Endothelial cell of umbilical vein (primary cell): ENCODE measurements at regions not wholly inside any gene's neighbourhood (a gene's known extent, or its start where the extent isn't known, plus 50 kb on each side); places are given as distances from the start of the nearest gene placed in this dataset.

Source experiments
- BruUV-seq: library from RNA; stranded (reverse); fragments of 400-500 nt; replicated peaks from 2 replicates; lab custom pipeline; 2021; lab: Mats Ljungman, UMichigan
- CTCF ChIA-PET: fragments of 300-600, 350-600 bp; sonication (Branson Sonifier 250); formaldehyde crosslinking; loops from one replicate; lab custom pipeline; 2021; ENCODE audit warnings: antibody characterized with exemption, inconsistent platforms; lab: Charles Lee
- POLR2A ChIA-PET: fragments of 300-600, 350-600 bp; sonication (Branson Sonifier 250); formaldehyde crosslinking; loops from one replicate; lab custom pipeline; 2021; ENCODE audit warnings: antibody characterized with exemption, inconsistent platforms; lab: Charles Lee
- DNase-seq: peaks from one replicate; pipeline ENCODE4 v3.0.0-alpha.2; 2011; ENCODE audit warnings: low read depth, low spot score
- FAIRE-seq: peaks from 2 replicates; lab custom pipeline; 2011; peaks lifted over from hg19 to GRCh38; lab: Jason Lieb, UNC
- H2AFZ ChIP-seq: 2 replicates; pipeline ENCODE4 v1.6.0; 2012; ENCODE audit warnings: low read depth, low read length, control low read depth, inconsistent platforms
- H3K27ac ChIP-seq: 2 replicates; pipeline ENCODE4 v1.5.1; 2011; ENCODE audit warnings: low read depth, mild to moderate bottlenecking, control low read depth, low read length, moderate library complexity; ENCODE audit not compliant: insufficient read depth
- H3K27me3 ChIP-seq, 2 experiments: 2 replicates each; pipeline versions ENCODE4 v1.6.0 to v1.6.1; 2011; ENCODE audit warnings: low read length in 2 of 2, mixed read lengths in 1 of 2; ENCODE audit not compliant: control insufficient read depth in 2 of 2, insufficient read depth in 2 of 2
- H3K36me3 ChIP-seq, 2 experiments: 2 replicates in 1 of 2; 3 replicates in 1 of 2; pipeline ENCODE4 v1.5.1; 2011; ENCODE audit warnings: low read length in 2 of 2, mild to moderate bottlenecking in 1 of 2, moderate library complexity in 1 of 2; ENCODE audit not compliant: control insufficient read depth in 2 of 2, insufficient read depth in 2 of 2; ENCODE audit errors: extremely low read depth in 1 of 2
- H3K4me1 ChIP-seq: 3 replicates; pipeline ENCODE4 v1.5.1; 2011; ENCODE audit warnings: mild to moderate bottlenecking, low read length; ENCODE audit not compliant: control insufficient read depth, insufficient read depth; ENCODE audit errors: extremely low read depth
- H3K4me2 ChIP-seq: 2 replicates; pipeline ENCODE4 v1.6.1; 2011; ENCODE audit warnings: low read length, control low read depth, mixed read lengths; ENCODE audit not compliant: insufficient read depth
- H3K4me3 ChIP-seq, 3 experiments: fragments of 200-600 bp in 1 of 3; sonication (generic), shearing (Covaris generic) in 1 of 3; replicated peaks in 1 of 3; 2 replicates each; pipeline ENCODE4 v1.5.1; 2011 to 2016; ENCODE audit warnings: control low read depth in 3 of 3, low read length in 3 of 3, mild to moderate bottlenecking in 2 of 3, inconsistent platforms in 1 of 3, low read depth in 1 of 3, moderate library complexity in 1 of 3; ENCODE audit not compliant: insufficient read depth in 1 of 3
- H3K79me2 ChIP-seq: 2 replicates; pipeline ENCODE4 v1.6.0; 2012; ENCODE audit warnings: low read length, inconsistent platforms; ENCODE audit not compliant: control insufficient read depth, insufficient read depth
- H3K9ac ChIP-seq: replicated peaks from 2 replicates; pipeline ENCODE3; 2011; ENCODE audit warnings: low read length, control low read depth; ENCODE audit not compliant: insufficient read depth; ENCODE audit errors: extremely low read depth
- H3K9me1 ChIP-seq: replicated peaks from 3 replicates; pipeline ENCODE4 v1.6.0; 2011; ENCODE audit warnings: mild to moderate bottlenecking, low read length; ENCODE audit not compliant: control insufficient read depth, insufficient read depth; ENCODE audit errors: extremely low read depth
- H3K9me3 ChIP-seq: replicated peaks from 2 replicates; pipeline ENCODE4 v1.5.1; 2012; ENCODE audit warnings: low read length, inconsistent platforms; ENCODE audit not compliant: control insufficient read depth, insufficient read depth
- H4K20me1 ChIP-seq: replicated peaks from 2 replicates; pipeline ENCODE3; 2011; ENCODE audit warnings: mild to moderate bottlenecking, low read length; ENCODE audit not compliant: control insufficient read depth, insufficient read depth; ENCODE audit errors: extremely low read depth
- CTCF ChIP-seq, 2 donors: IDR thresholded peaks; 1 replicate in 1 of 2; 2 replicates in 1 of 2; pipeline ENCODE4 v1.5.1; 2011; ENCODE audit warnings: low read length in 2 of 2, mild to moderate bottlenecking in 2 of 2, moderate library complexity in 2 of 2, control low read depth in 1 of 2, inconsistent platforms in 1 of 2, low read depth in 1 of 2; ENCODE audit not compliant: insufficient read depth in 1 of 2; ENCODE audit errors: extremely low read depth in 1 of 2
- EZH2 ChIP-seq: IDR thresholded peaks from 2 replicates; pipeline ENCODE4 v1.6.1; 2012; ENCODE audit warnings: borderline replicate concordance, low read depth, mild to moderate bottlenecking, moderate library complexity, low read length, inconsistent platforms; ENCODE audit not compliant: severe bottlenecking
- FOS ChIP-seq: IDR thresholded peaks from 2 replicates; pipeline ENCODE4 v1.6.1; 2011; ENCODE audit warnings: mild to moderate bottlenecking, low read length, moderate library complexity, borderline replicate concordance; ENCODE audit not compliant: insufficient read depth
- GATA2 ChIP-seq: IDR thresholded peaks from 2 replicates; pipeline ENCODE4 v1.7.0; 2011; ENCODE audit warnings: low read depth, mild to moderate bottlenecking, moderate library complexity, mixed read lengths, low read length; ENCODE audit not compliant: insufficient read length, insufficient read depth
- JUN ChIP-seq: IDR thresholded peaks from 2 replicates; pipeline ENCODE4 v1.6.1; 2011; ENCODE audit warnings: borderline replicate concordance, low read depth; ENCODE audit not compliant: insufficient read length, insufficient read depth
- MYC ChIP-seq: IDR thresholded peaks from one replicate; pipeline ENCODE4 v1.6.1; 2011; ENCODE audit warnings: mild to moderate bottlenecking, low read depth, low read length
- POLR2A ChIP-seq: IDR thresholded peaks from 2 replicates; pipeline ENCODE4 v1.6.1; 2012; ENCODE audit warnings: low read depth, mild to moderate bottlenecking, control low read depth, low read length
- POLR2AphosphoS5 ChIP-seq: IDR thresholded peaks from 2 replicates; pipeline ENCODE4 v1.6.1; 2012; ENCODE audit warnings: low read depth, mild to moderate bottlenecking, control low read depth, low read length, moderate library complexity; ENCODE audit not compliant: insufficient read depth
- dilution Hi-C: fragments of 300-500 bp; cut with MboI; formaldehyde crosslinking; loops from one replicate; pipeline ENCODE4 v1.15.0; 2019; ENCODE audit warnings: low sequenced_read_pairs; ENCODE audit not compliant: extremely low pct_ligation_motif_present
- intact Hi-C: fragments of 100-400 bp; cut with micrococcal nuclease; formaldehyde crosslinking; loops from one replicate; pipeline ENCODE4 v1.10.0; 2022
- TF ChIP-seq, protein P1 (sequence below): IDR thresholded peaks from 2 replicates; pipeline ENCODE4 v1.6.1; 2011; ENCODE audit not compliant: insufficient read depth, insufficient read length

- Histone ChIP-seq H2AFZ (no peak overlapping the region), H3K9me1 (no peaks in the 10 kb centered on the region), H3K27me3 (no peaks in the 10 kb centered on the region), H3K9me3 (no peaks in the 10 kb centered on the region), H3K4me2 (no peak overlapping the region), H3K4me1 (no peaks in the 10 kb centered on the region), H3K36me3 (no peaks in the 10 kb centered on the region), H4K20me1 (no peaks in the 10 kb centered on the region), H3K27ac (no peak overlapping the region), H3K9ac (no peak overlapping the region), H3K4me3 (no peak overlapping the region), H3K79me2 (no peaks in the 10 kb centered on the region)
- DNase-seq: no peak
- no TSS peak for BruUV-seq
- intact Hi-C loops (no loop called here), dilution Hi-C loops (no loop called here)
- TF ChIP-seq, protein P1, sequence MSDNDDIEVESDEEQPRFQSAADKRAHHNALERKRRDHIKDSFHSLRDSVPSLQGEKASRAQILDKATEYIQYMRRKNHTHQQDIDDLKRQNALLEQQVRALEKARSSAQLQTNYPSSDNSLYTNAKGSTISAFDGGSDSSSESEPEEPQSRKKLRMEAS: no peak
- ChIA-PET POLR2A (no interaction called here), CTCF (interaction anchor here (1.0 to 3.8 kb wide), 2 partner anchors 8 to 9 kb away, joined by 3 to 18 read pairs; no protein-coding TSS in a partner anchor)
- FAIRE-seq: no peak
Observed at GRCh38 chr6:11929241-11929835, 82.8 kb upstream of the HIVEP1 start.

GRCh38 chr6:11926594-11927407 is 85.3 kb upstream of the HIVEP1 start:
- FAIRE-seq: no peak
- CTCF ChIA-PET: no interaction called here
- POLR2A ChIA-PET: no interaction called here
- TF ChIP-seq POLR2A: no peak
- TF ChIP-seq POLR2AphosphoS5: no peak
- TF ChIP-seq MYC: no peak
- TF ChIP-seq EZH2: no peak
- TF ChIP-seq, protein P1: no peak
- no peak for TF ChIP-seq GATA2
- TF ChIP-seq JUN: no peak
- TF ChIP-seq CTCF (IDR thresholded peaks at IDR 0.05; ENCODE audit: extremely low read depth in 1 of 2, insufficient read depth in 1 of 2, low read depth in 1 of 2, low read length in 2 of 2): no peak
- no peak for TF ChIP-seq FOS
- no peak overlapping the region for H3K4me2 ChIP-seq
- no peaks in the 10 kb centered on the region for H3K9me1 ChIP-seq
- H3K27me3 ChIP-seq: no peaks in the 10 kb centered on the region
- H3K27ac ChIP-seq: no peak overlapping the region
- no peaks in the 10 kb centered on the region for H3K4me1 ChIP-seq
- H2AFZ ChIP-seq: no peak overlapping the region
- H4K20me1 ChIP-seq: no peaks in the 10 kb centered on the region
- no peaks in the 10 kb centered on the region for H3K79me2 ChIP-seq
- DNase-seq: no peak
- H3K9ac ChIP-seq: no peak overlapping the region
- dilution Hi-C loops: no loop called here
- H3K36me3 ChIP-seq: no peaks in the 10 kb centered on the region
- no TSS peak for BruUV-seq
- no peak overlapping the region for H3K4me3 ChIP-seq
- intact Hi-C loops: no loop called here
- H3K9me3 ChIP-seq: no peaks in the 10 kb centered on the region
